Vagina (tissue), 2 donors: ENCODE measurements at regions not wholly inside any gene's neighbourhood (a gene's known extent, or its start where the extent isn't known, plus 50 kb on each side); places are given as distances from the start of the nearest gene placed in this dataset.
"Not testable (repeated sequence)": the region's sequence is repeated elsewhere in the genome, so short reads cannot be mapped to it uniquely, and the experiment has no call there.

Experiments used
- DNase-seq, 2 donors: peaks; one replicate each; pipeline ENCODE4 v3.0.0-alpha.2; 2017; ENCODE audit errors: extremely low spot score in 2 of 2
- H3K27ac ChIP-seq: fragments of 200-600 bp; sonication (generic); one replicate; pipeline ENCODE4 v1.5.1; 2019
- H3K27me3 ChIP-seq: fragments of 200-600 bp; sonication (generic); one replicate; pipeline ENCODE4 v1.5.1; 2019
- H3K36me3 ChIP-seq, 2 donors: fragments of 200-600 bp; sonication (generic); one replicate each; pipeline ENCODE4 v1.5.1; 2017 to 2019
- H3K4me1 ChIP-seq: fragments of 200-600 bp; sonication (generic); one replicate; pipeline ENCODE4 v1.5.1; 2019
- H3K4me3 ChIP-seq, 2 donors: fragments of 200-600 bp; sonication (generic); 1 replicate in 1 of 2; 2 replicates in 1 of 2; pipeline ENCODE4 v1.5.1; 2016 to 2019
- H3K9me3 ChIP-seq: fragments of 200-600 bp; sonication (generic); one replicate; pipeline ENCODE4 v1.5.1; 2019
- POLR2A ChIP-seq, 2 donors: fragments of 450-650 bp; IDR thresholded peaks; one replicate each; pipeline ENCODE4 v1.6.1; 2017; ENCODE audit warnings: antibody characterized with exemption in 2 of 2, mild to moderate bottlenecking in 2 of 2, moderate library complexity in 2 of 2
- POLR2AphosphoS5 ChIP-seq, 2 donors: sonication (generic); formaldehyde crosslinking; IDR thresholded peaks; one replicate each; pipeline ENCODE4 v1.9.0; 2017; ENCODE audit warnings: antibody characterized with exemption in 2 of 2, mild to moderate bottlenecking in 2 of 2, low read depth in 1 of 2; ENCODE audit not compliant: insufficient read depth in 1 of 2
- intact Hi-C: fragments of 100-400 bp; cut with DNase I; formaldehyde crosslinking; loops from one replicate; pipeline ENCODE4 v1.15.1; 2023
- TF ChIP-seq, protein P1 (sequence below), 3 experiments: fragments of 450-650 bp in 2 of 3; fragments of 200-600 bp in 1 of 3; sonication (generic) in 1 of 3; IDR thresholded peaks; one replicate each; pipeline ENCODE4 v1.5.1; 2017 to 2019; ENCODE audit warnings: antibody characterized with exemption in 3 of 3, mild to moderate bottlenecking in 2 of 3, moderate library complexity in 2 of 3

DNA sequence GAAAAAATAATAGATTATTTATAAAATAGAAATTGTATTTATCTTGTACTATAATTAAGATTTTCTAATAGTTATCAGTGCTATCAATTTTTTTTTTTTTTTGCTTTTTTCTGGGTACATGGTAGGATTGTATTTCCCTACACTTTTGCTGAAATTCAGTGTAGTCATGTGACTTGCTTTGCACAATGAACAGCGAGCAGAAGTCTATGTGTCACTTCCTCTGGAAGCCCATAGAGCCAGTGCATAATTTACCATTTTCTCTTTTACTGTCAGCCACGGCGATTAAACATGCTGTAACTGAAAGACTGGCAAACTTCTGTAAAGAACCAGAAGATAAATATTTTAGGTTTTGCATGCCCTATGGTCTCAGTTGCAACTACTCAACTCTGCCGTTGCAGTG, 80.8 kb upstream of the PPP1R12A start:
- Histone ChIP-seq H3K27me3 (no peaks in the 10 kb centered on the region), H3K4me3 (no peak overlapping the region), H3K36me3 (no peaks in the 10 kb centered on the region), H3K4me1 (no peaks in the 10 kb centered on the region), H3K27ac (no peak overlapping the region), H3K9me3 (no peaks in the 10 kb centered on the region)
- TF ChIP-seq, protein P1, sequence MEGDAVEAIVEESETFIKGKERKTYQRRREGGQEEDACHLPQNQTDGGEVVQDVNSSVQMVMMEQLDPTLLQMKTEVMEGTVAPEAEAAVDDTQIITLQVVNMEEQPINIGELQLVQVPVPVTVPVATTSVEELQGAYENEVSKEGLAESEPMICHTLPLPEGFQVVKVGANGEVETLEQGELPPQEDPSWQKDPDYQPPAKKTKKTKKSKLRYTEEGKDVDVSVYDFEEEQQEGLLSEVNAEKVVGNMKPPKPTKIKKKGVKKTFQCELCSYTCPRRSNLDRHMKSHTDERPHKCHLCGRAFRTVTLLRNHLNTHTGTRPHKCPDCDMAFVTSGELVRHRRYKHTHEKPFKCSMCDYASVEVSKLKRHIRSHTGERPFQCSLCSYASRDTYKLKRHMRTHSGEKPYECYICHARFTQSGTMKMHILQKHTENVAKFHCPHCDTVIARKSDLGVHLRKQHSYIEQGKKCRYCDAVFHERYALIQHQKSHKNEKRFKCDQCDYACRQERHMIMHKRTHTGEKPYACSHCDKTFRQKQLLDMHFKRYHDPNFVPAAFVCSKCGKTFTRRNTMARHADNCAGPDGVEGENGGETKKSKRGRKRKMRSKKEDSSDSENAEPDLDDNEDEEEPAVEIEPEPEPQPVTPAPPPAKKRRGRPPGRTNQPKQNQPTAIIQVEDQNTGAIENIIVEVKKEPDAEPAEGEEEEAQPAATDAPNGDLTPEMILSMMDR (IDR thresholded peaks at IDR 0.05), result no peak
- TF ChIP-seq POLR2A (IDR thresholded peaks at IDR 0.05) (no peak), POLR2AphosphoS5 (IDR thresholded peaks at IDR 0.05; ENCODE audit: insufficient read depth in 1 of 2, low read depth in 1 of 2) (no peak)
- intact Hi-C loops, result no loop called here
- DNase-seq, result no peak

DNA sequence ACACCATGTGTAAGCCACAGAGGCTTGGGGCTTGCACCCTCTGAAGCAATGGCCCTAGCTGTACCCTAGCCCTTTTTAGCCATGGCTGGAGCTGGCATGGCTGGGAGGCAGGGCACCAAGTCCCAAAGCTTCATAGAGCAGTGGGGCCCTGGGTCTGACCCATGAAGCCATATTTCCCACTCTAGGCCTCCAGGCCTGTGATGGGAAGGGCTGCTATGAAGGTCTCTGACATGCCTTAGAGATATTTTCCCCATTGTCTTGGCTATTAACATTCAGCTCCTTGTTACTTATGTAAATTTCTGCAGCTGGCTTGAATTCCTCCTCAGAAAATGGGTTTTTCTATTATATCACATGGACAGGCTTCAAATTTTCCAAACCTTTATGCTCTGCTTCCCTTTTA, 68.8 kb upstream of the PPP1R12A start:
- H3K4me1 ChIP-seq, H3K27ac ChIP-seq, intact Hi-C loops, H3K9me3 ChIP-seq, DNase-seq, H3K27me3 ChIP-seq, H3K4me3 ChIP-seq, H3K36me3 ChIP-seq: not testable (repeated sequence)

DNA sequence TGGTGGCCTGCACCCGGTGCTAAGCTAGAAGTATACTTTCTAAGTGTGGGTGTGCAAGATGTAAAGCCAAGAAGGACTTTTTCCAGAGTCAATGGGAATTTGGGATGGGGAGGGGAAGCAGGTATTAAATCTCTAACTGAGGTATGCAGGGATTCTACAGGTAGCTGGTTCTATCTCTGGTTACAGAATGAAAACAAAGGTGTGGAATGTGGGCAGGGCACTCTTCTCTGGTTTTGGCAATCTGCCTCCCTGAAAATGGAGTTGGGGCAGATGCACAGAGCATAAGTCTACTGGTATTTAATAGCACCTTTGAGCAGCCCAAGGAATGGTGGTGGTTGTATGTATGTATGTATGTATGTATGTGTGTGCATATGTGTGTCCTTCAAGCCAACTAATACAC, 66.7 kb upstream of the PPP1R12A start:
- no peaks in the 10 kb centered on the region for H3K36me3 ChIP-seq
- H3K4me1 ChIP-seq, result no peaks in the 10 kb centered on the region
- H3K27me3 ChIP-seq, result no peaks in the 10 kb centered on the region
- intact Hi-C loops, result no loop called here
- DNase-seq, result no peak
- no peak overlapping the region for H3K27ac ChIP-seq
- no peak for TF ChIP-seq POLR2A (IDR thresholded peaks at IDR 0.05)
- TF ChIP-seq, protein P1 (IDR thresholded peaks at IDR 0.05), result no peak
- TF ChIP-seq POLR2AphosphoS5 (IDR thresholded peaks at IDR 0.05; ENCODE audit: insufficient read depth in 1 of 2, low read depth in 1 of 2), result no peak
- H3K4me3 ChIP-seq, result no peak overlapping the region
- H3K9me3 ChIP-seq, result no peaks in the 10 kb centered on the region

DNA sequence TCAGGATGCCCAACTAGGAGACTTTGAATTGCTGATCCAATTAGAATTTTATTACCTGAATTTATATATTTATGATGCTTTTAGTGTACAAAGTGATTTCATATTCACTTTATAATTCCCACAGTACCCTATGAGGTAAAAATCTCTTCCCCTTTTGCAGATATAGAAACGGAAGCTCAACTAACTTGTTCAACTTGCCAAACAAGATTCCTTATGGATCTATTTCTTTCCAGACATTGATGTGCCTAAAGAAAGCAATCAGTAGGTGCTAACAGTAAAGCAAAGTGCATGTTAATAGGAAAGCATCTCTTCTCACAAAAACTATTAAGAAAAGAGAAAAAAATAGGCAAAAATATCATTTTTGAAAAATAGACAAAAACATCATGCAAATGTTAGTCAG, 65.9 kb upstream of the PPP1R12A start:
- no peaks in the 10 kb centered on the region for H3K36me3 ChIP-seq
- intact Hi-C loops, result no loop called here
- no peak overlapping the region for H3K4me3 ChIP-seq
- H3K9me3 ChIP-seq, result no peaks in the 10 kb centered on the region
- no peak overlapping the region for H3K27ac ChIP-seq
- H3K4me1 ChIP-seq, result no peaks in the 10 kb centered on the region
- TF ChIP-seq, protein P1 (IDR thresholded peaks at IDR 0.05), result no peak
- TF ChIP-seq POLR2AphosphoS5 (IDR thresholded peaks at IDR 0.05; ENCODE audit: insufficient read depth in 1 of 2, low read depth in 1 of 2), result no peak
- TF ChIP-seq POLR2A (IDR thresholded peaks at IDR 0.05), result no peak
- no peaks in the 10 kb centered on the region for H3K27me3 ChIP-seq
- no peak for DNase-seq

DNA sequence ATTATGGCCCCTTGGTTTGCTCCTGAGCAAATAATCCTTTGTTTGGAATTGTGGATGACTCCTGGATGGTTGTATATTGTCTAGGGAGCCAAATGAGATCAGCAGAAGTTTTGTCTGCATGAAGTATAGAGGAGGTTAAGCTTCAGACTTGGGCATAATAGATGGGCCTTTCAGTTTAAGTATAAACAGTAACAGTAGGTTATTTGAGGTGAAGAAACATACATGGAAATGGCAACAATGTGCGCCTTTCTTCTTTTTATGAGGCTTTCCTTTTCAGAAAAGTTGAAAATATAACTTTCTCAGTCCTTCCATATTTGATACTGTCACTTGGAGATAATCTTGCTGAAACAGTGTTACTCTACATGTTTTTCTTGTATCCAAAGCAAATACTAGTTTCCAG, 63.7 kb upstream of the PPP1R12A start:
- intact Hi-C loops, result no loop called here
- Histone ChIP-seq H3K4me3 (no peak overlapping the region), H3K27ac (no peak overlapping the region), H3K36me3 (no peaks in the 10 kb centered on the region), H3K27me3 (no peaks in the 10 kb centered on the region), H3K4me1 (no peaks in the 10 kb centered on the region), H3K9me3 (no peaks in the 10 kb centered on the region)
- TF ChIP-seq POLR2AphosphoS5 (IDR thresholded peaks at IDR 0.05; ENCODE audit: insufficient read depth in 1 of 2, low read depth in 1 of 2) (no peak), POLR2A (IDR thresholded peaks at IDR 0.05) (no peak)
- TF ChIP-seq, protein P1 (IDR thresholded peaks at IDR 0.05), result no peak
- DNase-seq, result no peak
